Ovary (tissue), 3 donors: ENCODE measurements at regions not wholly inside any gene's neighbourhood (a gene's known extent, or its start where the extent isn't known, plus 50 kb on each side); places are given as distances from the start of the nearest gene placed in this dataset.

ENCODE experiments used
- CTCF ChIP-seq, 3 donors: fragments of 450-650 bp in 2 of 3; fragments of 200-600 bp in 1 of 3; IDR thresholded peaks; one replicate each; pipeline versions ENCODE4 v1.5.1 to v1.8.0; 2016 to 2022; ENCODE audit warnings: antibody characterized with exemption in 3 of 3, mild to moderate bottlenecking in 1 of 3
- EP300 ChIP-seq: sonication (generic); formaldehyde crosslinking; IDR thresholded peaks from one replicate; pipeline ENCODE4 v1.6.1; 2017; ENCODE audit warnings: antibody characterized with exemption
- POLR2A ChIP-seq: fragments of 450-650 bp; IDR thresholded peaks from one replicate; pipeline ENCODE4 v1.6.1; 2017; ENCODE audit warnings: antibody characterized with exemption, mild to moderate bottlenecking, moderate library complexity
- donor health status: DM: no; HTN: no; CAD: no.

GRCh38 chr12:3364226-3364625 is 126.8 kb upstream of the PRMT8 start:
- TF ChIP-seq CTCF (IDR thresholded peaks at IDR 0.05), result no peak
- no peak for TF ChIP-seq POLR2A
- no peak for TF ChIP-seq EP300
